ENCODE measurements at regions not wholly inside any gene's neighbourhood (a gene's known extent, or its start where the extent isn't known, plus 50 kb on each side); places are given as distances from the start of the nearest gene placed in this dataset.

DNA sequence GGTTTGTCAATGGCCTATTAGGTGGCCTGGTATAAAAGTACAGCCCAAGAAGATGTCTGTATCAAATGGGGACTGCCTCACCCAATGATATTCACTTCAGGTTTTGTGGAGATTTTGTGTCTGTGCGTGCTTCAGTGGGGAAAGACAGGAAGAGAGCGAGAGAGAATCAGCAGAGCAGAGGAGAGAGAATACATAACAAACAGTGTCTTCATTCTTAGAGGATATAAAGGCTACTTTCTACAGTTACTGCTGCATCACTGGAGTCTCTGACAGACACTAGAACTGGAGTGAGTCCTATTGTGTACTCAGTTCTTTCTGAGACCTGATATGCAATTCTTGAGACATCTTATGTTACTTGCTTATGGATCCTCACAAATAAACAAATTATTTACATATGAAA, 115.0 kb downstream of the CASP12 start:
- Mint-ChIP-seq H3K27me3 (ENCODE audit: low read depth) (no peaks in the 10 kb centered on the region; the same call in 1 of the 2 replicates), H3K4me3 (peak overlapping the region; percentile 1), H3K4me1 (peaks cover 57% of the 10 kb centered on the region), H3K36me3 (peaks cover 10% of the 10 kb centered on the region), H3K9me3 (peaks cover 7% of the 10 kb centered on the region), H3K27ac (peak overlapping the region; percentile 86)
- POLR2A ChIA-PET = no interaction called here
- CTCF ChIA-PET = interaction anchor here (1.2 kb wide), 1 partner anchor 451 kb away, joined by 3 read pairs; no protein-coding TSS in a partner anchor
- no peak for ATAC-seq
- no peak for DNase-seq (ENCODE audit: low spot score)
- no peak for TF ChIP-seq ZNF121 (CRISPR knock-in tag; IDR thresholded peaks at IDR 0.05)
- TF ChIP-seq KAT7 (CRISPR knock-in tag; IDR thresholded peaks at IDR 0.05; ENCODE audit: borderline replicate concordance) = no peak
- TF ChIP-seq CREB1 (CRISPR knock-in tag; IDR thresholded peaks at IDR 0.05) = no peak
- TF ChIP-seq NFE2L1 (CRISPR knock-in tag; IDR thresholded peaks at IDR 0.05) = no peak
- no peak for TF ChIP-seq SP1 (CRISPR knock-in tag; conservative IDR thresholded peaks at IDR 0.05)
- no peak for TF ChIP-seq HMGA2 (CRISPR knock-in tag; IDR thresholded peaks at IDR 0.05)
- TF ChIP-seq JUN (CRISPR knock-in tag; IDR thresholded peaks at IDR 0.05) = no peak
- no peak for TF ChIP-seq TP53 (CRISPR knock-in tag; IDR thresholded peaks at IDR 0.05)
- no peak for TF ChIP-seq FOXP1 (CRISPR knock-in tag; IDR thresholded peaks at IDR 0.05; ENCODE audit: borderline replicate concordance)
- TF ChIP-seq NFATC4 (CRISPR knock-in tag; IDR thresholded peaks at IDR 0.05) = no peak
- TF ChIP-seq, protein P1, sequence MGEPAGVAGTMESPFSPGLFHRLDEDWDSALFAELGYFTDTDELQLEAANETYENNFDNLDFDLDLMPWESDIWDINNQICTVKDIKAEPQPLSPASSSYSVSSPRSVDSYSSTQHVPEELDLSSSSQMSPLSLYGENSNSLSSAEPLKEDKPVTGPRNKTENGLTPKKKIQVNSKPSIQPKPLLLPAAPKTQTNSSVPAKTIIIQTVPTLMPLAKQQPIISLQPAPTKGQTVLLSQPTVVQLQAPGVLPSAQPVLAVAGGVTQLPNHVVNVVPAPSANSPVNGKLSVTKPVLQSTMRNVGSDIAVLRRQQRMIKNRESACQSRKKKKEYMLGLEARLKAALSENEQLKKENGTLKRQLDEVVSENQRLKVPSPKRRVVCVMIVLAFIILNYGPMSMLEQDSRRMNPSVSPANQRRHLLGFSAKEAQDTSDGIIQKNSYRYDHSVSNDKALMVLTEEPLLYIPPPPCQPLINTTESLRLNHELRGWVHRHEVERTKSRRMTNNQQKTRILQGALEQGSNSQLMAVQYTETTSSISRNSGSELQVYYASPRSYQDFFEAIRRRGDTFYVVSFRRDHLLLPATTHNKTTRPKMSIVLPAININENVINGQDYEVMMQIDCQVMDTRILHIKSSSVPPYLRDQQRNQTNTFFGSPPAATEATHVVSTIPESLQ (CRISPR knock-in tag; IDR thresholded peaks at IDR 0.05) = no peak
- TF ChIP-seq ZNF263 (CRISPR knock-in tag; IDR thresholded peaks at IDR 0.05; ENCODE audit: low read depth) = no peak
- TF ChIP-seq ZNF317 (CRISPR knock-in tag; IDR thresholded peaks at IDR 0.05; ENCODE audit: borderline replicate concordance, low read depth) = no peak
- TF ChIP-seq, protein P2, sequence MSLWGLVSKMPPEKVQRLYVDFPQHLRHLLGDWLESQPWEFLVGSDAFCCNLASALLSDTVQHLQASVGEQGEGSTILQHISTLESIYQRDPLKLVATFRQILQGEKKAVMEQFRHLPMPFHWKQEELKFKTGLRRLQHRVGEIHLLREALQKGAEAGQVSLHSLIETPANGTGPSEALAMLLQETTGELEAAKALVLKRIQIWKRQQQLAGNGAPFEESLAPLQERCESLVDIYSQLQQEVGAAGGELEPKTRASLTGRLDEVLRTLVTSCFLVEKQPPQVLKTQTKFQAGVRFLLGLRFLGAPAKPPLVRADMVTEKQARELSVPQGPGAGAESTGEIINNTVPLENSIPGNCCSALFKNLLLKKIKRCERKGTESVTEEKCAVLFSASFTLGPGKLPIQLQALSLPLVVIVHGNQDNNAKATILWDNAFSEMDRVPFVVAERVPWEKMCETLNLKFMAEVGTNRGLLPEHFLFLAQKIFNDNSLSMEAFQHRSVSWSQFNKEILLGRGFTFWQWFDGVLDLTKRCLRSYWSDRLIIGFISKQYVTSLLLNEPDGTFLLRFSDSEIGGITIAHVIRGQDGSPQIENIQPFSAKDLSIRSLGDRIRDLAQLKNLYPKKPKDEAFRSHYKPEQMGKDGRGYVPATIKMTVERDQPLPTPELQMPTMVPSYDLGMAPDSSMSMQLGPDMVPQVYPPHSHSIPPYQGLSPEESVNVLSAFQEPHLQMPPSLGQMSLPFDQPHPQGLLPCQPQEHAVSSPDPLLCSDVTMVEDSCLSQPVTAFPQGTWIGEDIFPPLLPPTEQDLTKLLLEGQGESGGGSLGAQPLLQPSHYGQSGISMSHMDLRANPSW (CRISPR knock-in tag; conservative IDR thresholded peaks at IDR 0.05; ENCODE audit: low read depth) = no peak
- TF ChIP-seq, protein P3, sequence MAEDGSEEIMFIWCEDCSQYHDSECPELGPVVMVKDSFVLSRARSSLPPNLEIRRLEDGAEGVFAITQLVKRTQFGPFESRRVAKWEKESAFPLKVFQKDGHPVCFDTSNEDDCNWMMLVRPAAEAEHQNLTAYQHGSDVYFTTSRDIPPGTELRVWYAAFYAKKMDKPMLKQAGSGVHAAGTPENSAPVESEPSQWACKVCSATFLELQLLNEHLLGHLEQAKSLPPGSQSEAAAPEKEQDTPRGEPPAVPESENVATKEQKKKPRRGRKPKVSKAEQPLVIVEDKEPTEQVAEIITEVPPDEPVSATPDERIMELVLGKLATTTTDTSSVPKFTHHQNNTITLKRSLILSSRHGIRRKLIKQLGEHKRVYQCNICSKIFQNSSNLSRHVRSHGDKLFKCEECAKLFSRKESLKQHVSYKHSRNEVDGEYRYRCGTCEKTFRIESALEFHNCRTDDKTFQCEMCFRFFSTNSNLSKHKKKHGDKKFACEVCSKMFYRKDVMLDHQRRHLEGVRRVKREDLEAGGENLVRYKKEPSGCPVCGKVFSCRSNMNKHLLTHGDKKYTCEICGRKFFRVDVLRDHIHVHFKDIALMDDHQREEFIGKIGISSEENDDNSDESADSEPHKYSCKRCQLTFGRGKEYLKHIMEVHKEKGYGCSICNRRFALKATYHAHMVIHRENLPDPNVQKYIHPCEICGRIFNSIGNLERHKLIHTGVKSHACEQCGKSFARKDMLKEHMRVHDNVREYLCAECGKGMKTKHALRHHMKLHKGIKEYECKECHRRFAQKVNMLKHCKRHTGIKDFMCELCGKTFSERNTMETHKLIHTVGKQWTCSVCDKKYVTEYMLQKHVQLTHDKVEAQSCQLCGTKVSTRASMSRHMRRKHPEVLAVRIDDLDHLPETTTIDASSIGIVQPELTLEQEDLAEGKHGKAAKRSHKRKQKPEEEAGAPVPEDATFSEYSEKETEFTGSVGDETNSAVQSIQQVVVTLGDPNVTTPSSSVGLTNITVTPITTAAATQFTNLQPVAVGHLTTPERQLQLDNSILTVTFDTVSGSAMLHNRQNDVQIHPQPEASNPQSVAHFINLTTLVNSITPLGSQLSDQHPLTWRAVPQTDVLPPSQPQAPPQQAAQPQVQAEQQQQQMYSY (CRISPR knock-in tag; IDR thresholded peaks at IDR 0.05) = no peak

DNA sequence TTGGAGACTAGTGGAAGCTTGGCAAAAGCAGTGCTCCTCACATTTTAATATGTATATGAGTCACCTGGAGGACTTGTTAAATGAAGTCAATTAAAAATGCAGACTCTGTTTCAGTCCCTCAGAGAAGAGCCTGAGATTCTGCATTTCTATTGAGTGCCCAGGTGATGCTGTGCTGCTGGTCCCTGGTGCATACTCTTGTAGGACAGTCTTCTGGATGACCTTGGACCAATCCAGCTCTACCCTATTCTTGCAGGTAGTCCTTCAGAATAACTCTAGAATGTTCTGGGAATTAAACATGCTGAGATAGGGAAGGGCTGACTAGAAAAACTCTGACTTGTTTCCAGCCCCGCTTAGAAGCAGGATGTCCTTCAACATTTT, 115.9 kb downstream of the CASP12 start:
- peak overlapping the region; percentile 86 for H3K27ac Mint-ChIP-seq
- peaks cover 57% of the 10 kb centered on the region for H3K4me1 Mint-ChIP-seq
- H3K4me3 Mint-ChIP-seq = peak overlapping the region; percentile 1; the same call in 1 of the 2 replicates
- H3K27me3 Mint-ChIP-seq (ENCODE audit: low read depth) = no peaks in the 10 kb centered on the region; the same call in 1 of the 2 replicates
- DNase-seq (ENCODE audit: low spot score) (no peak), ATAC-seq (peak; percentile 66)
- ChIA-PET POLR2A (no interaction called here), CTCF (interaction anchor here (1.2 kb wide), 1 partner anchor 451 kb away, joined by 3 read pairs; no protein-coding TSS in a partner anchor)
- peaks cover 16% of the 10 kb centered on the region for H3K36me3 Mint-ChIP-seq
- peaks cover 8% of the 10 kb centered on the region for H3K9me3 Mint-ChIP-seq
- TF ChIP-seq FOXJ3 (CRISPR knock-in tag; IDR thresholded peaks at IDR 0.05; ENCODE audit: borderline replicate concordance) (no peak), ETV6 (CRISPR knock-in tag; IDR thresholded peaks at IDR 0.05) (0 out of 2 replicates have a peak, but pooled peaks have one; percentile 41), ZNF396 (CRISPR knock-in tag; IDR thresholded peaks at IDR 0.05; ENCODE audit: borderline replicate concordance) (0 out of 2 replicates have a peak, but pooled peaks have one; percentile 31)
- TF ChIP-seq, protein P4, sequence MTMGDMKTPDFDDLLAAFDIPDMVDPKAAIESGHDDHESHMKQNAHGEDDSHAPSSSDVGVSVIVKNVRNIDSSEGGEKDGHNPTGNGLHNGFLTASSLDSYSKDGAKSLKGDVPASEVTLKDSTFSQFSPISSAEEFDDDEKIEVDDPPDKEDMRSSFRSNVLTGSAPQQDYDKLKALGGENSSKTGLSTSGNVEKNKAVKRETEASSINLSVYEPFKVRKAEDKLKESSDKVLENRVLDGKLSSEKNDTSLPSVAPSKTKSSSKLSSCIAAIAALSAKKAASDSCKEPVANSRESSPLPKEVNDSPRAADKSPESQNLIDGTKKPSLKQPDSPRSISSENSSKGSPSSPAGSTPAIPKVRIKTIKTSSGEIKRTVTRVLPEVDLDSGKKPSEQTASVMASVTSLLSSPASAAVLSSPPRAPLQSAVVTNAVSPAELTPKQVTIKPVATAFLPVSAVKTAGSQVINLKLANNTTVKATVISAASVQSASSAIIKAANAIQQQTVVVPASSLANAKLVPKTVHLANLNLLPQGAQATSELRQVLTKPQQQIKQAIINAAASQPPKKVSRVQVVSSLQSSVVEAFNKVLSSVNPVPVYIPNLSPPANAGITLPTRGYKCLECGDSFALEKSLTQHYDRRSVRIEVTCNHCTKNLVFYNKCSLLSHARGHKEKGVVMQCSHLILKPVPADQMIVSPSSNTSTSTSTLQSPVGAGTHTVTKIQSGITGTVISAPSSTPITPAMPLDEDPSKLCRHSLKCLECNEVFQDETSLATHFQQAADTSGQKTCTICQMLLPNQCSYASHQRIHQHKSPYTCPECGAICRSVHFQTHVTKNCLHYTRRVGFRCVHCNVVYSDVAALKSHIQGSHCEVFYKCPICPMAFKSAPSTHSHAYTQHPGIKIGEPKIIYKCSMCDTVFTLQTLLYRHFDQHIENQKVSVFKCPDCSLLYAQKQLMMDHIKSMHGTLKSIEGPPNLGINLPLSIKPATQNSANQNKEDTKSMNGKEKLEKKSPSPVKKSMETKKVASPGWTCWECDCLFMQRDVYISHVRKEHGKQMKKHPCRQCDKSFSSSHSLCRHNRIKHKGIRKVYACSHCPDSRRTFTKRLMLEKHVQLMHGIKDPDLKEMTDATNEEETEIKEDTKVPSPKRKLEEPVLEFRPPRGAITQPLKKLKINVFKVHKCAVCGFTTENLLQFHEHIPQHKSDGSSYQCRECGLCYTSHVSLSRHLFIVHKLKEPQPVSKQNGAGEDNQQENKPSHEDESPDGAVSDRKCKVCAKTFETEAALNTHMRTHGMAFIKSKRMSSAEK (CRISPR knock-in tag; IDR thresholded peaks at IDR 0.05; ENCODE audit: borderline replicate concordance) = 0 out of 2 replicates have a peak, but pooled peaks have one; percentile 59
- TF ChIP-seq, protein P5, sequence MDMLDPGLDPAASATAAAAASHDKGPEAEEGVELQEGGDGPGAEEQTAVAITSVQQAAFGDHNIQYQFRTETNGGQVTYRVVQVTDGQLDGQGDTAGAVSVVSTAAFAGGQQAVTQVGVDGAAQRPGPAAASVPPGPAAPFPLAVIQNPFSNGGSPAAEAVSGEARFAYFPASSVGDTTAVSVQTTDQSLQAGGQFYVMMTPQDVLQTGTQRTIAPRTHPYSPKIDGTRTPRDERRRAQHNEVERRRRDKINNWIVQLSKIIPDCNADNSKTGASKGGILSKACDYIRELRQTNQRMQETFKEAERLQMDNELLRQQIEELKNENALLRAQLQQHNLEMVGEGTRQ (CRISPR knock-in tag; IDR thresholded peaks at IDR 0.05) = no peak
- TF ChIP-seq, protein P1 (CRISPR knock-in tag; IDR thresholded peaks at IDR 0.05) = no peak
